T-helper 17 cell (primary cell): ENCODE measurements at regions not wholly inside any gene's neighbourhood (a gene's known extent, or its start where the extent isn't known, plus 50 kb on each side); places are given as distances from the start of the nearest gene placed in this dataset.
"Not testable (repeated sequence)": the region's sequence is repeated elsewhere in the genome, so short reads cannot be mapped to it uniquely, and the experiment has no call there.

Experiments used
- ATAC-seq: fragments of 150-1000 bp; cut with Tn5 transposase; 2 replicates; pipeline ENCODE4 v1.10.0; 2021; ENCODE audit warnings: mild to moderate bottlenecking, moderate library complexity
- DNase-seq, 3 donors: peaks; one replicate each; pipeline versions ENCODE4 v3.0.0 to v3.0.0-alpha.2; 2020 to 2021
- H3K9me3 ChIP-seq: one replicate; pipeline ENCODE4 v1.7.0; 2013; ENCODE audit warnings: low read length, mild to moderate bottlenecking; ENCODE audit not compliant: control insufficient read depth, poor library complexity, severe bottlenecking
- H3K27ac Mint-ChIP-seq: one replicate; pipeline ENCODE4 v1.8.0; 2022; ENCODE audit warnings: mild to moderate bottlenecking, moderate library complexity, mixed read lengths
- H3K27me3 Mint-ChIP-seq: one replicate; pipeline ENCODE4 v1.8.0; 2022; ENCODE audit warnings: mixed read lengths
- H3K36me3 Mint-ChIP-seq: one replicate; pipeline ENCODE4 v1.8.0; 2022; ENCODE audit warnings: low read depth, mixed read lengths
- H3K4me1 Mint-ChIP-seq: one replicate; pipeline ENCODE4 v1.8.0; 2022; ENCODE audit warnings: mild to moderate bottlenecking, mixed read lengths
- H3K4me3 Mint-ChIP-seq: one replicate; pipeline ENCODE4 v1.8.0; 2022; ENCODE audit warnings: mild to moderate bottlenecking, moderate library complexity, mixed read lengths

GRCh38 chr4:74505355-74505978 lies 60.5 kb downstream of the AREG start:
- ATAC-seq, H3K4me1 Mint-ChIP-seq, H3K27ac Mint-ChIP-seq, H3K9me3 ChIP-seq, DNase-seq, H3K36me3 Mint-ChIP-seq, H3K4me3 Mint-ChIP-seq: not testable (repeated sequence)
- peaks cover 10% of the 10 kb centered on the region for H3K27me3 Mint-ChIP-seq

DNA sequence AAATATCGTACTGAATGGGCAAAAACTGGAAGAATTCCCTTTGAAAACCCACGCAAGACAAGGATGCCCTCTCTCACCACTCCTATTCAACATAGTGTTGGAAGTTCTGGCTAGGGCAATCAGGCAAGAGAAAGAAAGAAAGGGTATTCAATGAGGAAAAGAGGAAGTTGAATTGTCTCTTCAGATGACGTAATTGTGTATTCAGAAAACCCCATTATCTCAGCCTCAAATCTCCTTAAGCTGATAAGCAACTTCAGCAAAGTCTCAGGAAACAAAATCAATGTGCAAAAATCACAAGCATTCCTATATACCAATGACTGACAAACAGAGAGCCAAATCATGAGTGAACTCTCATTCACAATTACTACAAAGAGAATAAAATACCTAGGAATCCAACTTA lies 64.4 kb downstream of the AREG start:
- not testable (repeated sequence) for H3K4me1 Mint-ChIP-seq, DNase-seq, H3K9me3 ChIP-seq, H3K4me3 Mint-ChIP-seq, H3K36me3 Mint-ChIP-seq, ATAC-seq, H3K27me3 Mint-ChIP-seq, H3K27ac Mint-ChIP-seq

DNA sequence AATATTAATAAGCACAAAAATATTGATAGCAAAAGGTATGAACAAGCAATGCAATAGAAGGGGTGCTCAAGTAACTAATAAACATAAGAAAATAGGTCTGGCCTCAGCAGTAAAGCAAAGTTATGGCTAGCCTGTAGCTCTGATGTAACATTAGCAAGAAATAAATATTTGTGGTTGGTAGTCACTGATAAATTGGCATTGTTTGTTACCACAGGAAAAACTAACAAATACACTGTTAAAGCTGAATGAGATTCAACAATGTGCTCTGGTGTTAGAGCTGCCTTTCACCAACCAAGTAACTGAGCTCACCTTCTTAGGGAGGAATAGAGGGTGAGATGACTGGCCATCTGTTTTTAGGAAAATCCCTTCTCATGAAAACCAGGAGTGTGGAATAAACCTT lies 71.4 kb downstream of the AREG start:
- H3K9me3 ChIP-seq, result no peaks in the 10 kb centered on the region
- no peak overlapping the region for H3K27ac Mint-ChIP-seq
- peaks cover 22% of the 10 kb centered on the region for H3K27me3 Mint-ChIP-seq
- DNase-seq (no peak), ATAC-seq (no peak)
- no peaks in the 10 kb centered on the region for H3K4me1 Mint-ChIP-seq
- no peak overlapping the region for H3K4me3 Mint-ChIP-seq
- H3K36me3 Mint-ChIP-seq, result no peaks in the 10 kb centered on the region

DNA sequence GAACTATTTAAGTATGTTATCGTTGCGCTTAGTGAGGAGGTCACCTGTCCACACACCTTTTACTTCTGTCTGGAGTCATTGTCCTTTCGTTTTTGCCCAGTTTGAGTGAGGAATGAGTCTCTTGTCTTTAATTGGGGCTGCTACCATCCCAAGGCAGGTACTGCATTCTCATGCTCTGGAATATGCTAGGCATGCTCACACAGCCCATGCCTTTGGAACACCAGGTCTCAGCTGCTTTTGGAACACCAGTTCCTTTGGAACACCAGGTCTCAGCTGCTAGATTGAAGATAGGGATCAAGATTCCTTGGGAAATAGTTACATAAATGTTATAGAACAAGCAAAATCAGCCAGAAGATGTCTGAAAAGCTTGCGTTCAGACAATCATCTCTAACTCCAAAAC lies 73.1 kb downstream of the AREG start:
- H3K27ac Mint-ChIP-seq, result no peak overlapping the region
- ATAC-seq, result no peak
- no peak for DNase-seq

DNA sequence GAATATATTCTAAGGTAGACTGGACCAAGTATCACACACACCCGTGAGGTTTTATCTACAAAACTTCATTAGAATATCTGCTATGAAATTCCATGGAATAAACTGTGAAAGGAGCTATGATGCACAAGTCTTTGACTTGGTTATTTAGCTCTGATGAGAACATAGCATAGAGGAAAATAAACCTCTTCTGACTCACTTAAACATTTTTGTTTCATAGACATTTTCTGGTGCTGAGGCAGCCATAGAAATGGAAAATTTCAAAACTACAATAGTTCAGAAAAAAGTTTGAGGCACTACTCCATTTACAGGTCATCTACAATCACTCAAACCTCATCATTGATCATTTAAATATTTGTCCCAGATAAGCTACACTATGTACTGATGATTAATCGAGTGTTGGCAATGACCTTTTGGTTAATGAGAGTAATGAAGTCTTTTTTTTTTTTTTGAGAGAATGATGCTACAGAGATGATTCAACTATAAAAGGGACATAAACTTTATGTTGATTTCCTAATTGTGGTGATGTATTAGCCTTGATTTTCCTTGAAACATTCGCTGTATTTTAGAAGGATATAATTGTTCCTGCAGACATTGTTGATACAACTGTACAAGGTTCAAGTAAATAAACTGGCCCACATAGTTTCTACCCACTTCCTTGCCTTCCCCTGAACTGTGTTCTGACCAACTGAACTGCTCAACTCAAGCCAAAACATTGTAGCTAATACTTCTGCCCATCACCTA lies 77.5 kb downstream of the AREG start:
- ATAC-seq, result no peak
- H3K4me3 Mint-ChIP-seq, result no peak overlapping the region
- H3K36me3 Mint-ChIP-seq, result no peaks in the 10 kb centered on the region

More for the DNA sequence above, 73.1 kb downstream of the AREG start:
- Mint-ChIP-seq H3K36me3 (no peaks in the 10 kb centered on the region), H3K4me1 (no peaks in the 10 kb centered on the region), H3K4me3 (no peak overlapping the region), H3K27me3 (peaks cover 22% of the 10 kb centered on the region)
- no peaks in the 10 kb centered on the region for H3K9me3 ChIP-seq

GRCh38 chr4:74523096-74523495 lies 78.2 kb downstream of the AREG start:
- Mint-ChIP-seq H3K4me3 (no peak overlapping the region), H3K36me3 (no peaks in the 10 kb centered on the region), H3K27me3 (peaks cover 39% of the 10 kb centered on the region), H3K4me1 (no peaks in the 10 kb centered on the region), H3K27ac (no peak overlapping the region)
- no peak for DNase-seq
- ATAC-seq, result no peak
- no peaks in the 10 kb centered on the region for H3K9me3 ChIP-seq

More for the DNA sequence above, 77.5 kb downstream of the AREG start:
- no peak for DNase-seq
- H3K9me3 ChIP-seq, result no peaks in the 10 kb centered on the region
- Mint-ChIP-seq H3K27ac (no peak overlapping the region), H3K27me3 (peaks cover 38% of the 10 kb centered on the region), H3K4me1 (no peaks in the 10 kb centered on the region)

GRCh38 chr4:74524985-74525384 lies 80.0 kb downstream of the AREG start:
- ATAC-seq, result no peak
- H3K27me3 Mint-ChIP-seq, result peaks cover 45% of the 10 kb centered on the region
- H3K9me3 ChIP-seq, result no peaks in the 10 kb centered on the region

GRCh38 chr4:74527049-74527448 lies 82.1 kb downstream of the AREG start:
- H3K9me3 ChIP-seq, result no peaks in the 10 kb centered on the region
- Mint-ChIP-seq H3K27me3 (peaks cover 43% of the 10 kb centered on the region), H3K4me3 (no peak overlapping the region), H3K4me1 (no peaks in the 10 kb centered on the region), H3K27ac (no peak overlapping the region), H3K36me3 (no peaks in the 10 kb centered on the region)
- ATAC-seq (no peak), DNase-seq (no peak)

More at GRCh38 chr4:74524985-74525384, 80.0 kb downstream of the AREG start:
- H3K4me3 Mint-ChIP-seq, result no peak overlapping the region
- no peak for DNase-seq
- H3K36me3 Mint-ChIP-seq, result no peaks in the 10 kb centered on the region
- H3K4me1 Mint-ChIP-seq, result no peaks in the 10 kb centered on the region
- H3K27ac Mint-ChIP-seq, result no peak overlapping the region

DNA sequence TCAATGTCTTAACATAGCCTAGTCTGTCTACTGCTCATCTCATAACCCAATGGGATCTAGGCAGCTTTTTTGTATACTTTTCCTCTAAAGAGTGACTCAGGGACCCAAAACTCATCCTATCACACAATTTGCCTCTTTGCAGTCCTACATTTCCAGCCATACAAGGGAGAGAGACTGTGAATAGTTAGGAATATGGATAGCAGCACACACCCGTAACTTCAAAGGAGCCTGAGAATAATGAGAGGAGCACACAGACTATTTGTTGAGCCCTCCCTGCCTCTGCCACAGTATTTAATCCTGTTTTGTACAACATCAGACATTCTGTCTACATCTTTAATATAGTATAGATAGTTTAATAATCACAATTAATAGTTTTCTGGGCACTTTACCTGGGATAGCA lies 83.2 kb downstream of the AREG start:
- ATAC-seq (no peak), DNase-seq (no peak)
- H3K4me3 Mint-ChIP-seq, result no peak overlapping the region
- no peaks in the 10 kb centered on the region for H3K9me3 ChIP-seq
- no peaks in the 10 kb centered on the region for H3K36me3 Mint-ChIP-seq
- H3K4me1 Mint-ChIP-seq, result no peaks in the 10 kb centered on the region
- H3K27ac Mint-ChIP-seq, result no peak overlapping the region
- H3K27me3 Mint-ChIP-seq, result peaks cover 47% of the 10 kb centered on the region

GRCh38 chr4:74529284-74530041 lies 84.5 kb downstream of the AREG start:
- H3K27ac Mint-ChIP-seq, result no peak overlapping the region
- peaks cover 47% of the 10 kb centered on the region for H3K27me3 Mint-ChIP-seq
- DNase-seq, result no peak
- no peak for ATAC-seq
- H3K9me3 ChIP-seq, result no peaks in the 10 kb centered on the region
- H3K4me3 Mint-ChIP-seq, result no peak overlapping the region
- no peaks in the 10 kb centered on the region for H3K36me3 Mint-ChIP-seq
- no peaks in the 10 kb centered on the region for H3K4me1 Mint-ChIP-seq

GRCh38 chr4:74531963-74532794 lies 87.2 kb downstream of the AREG start:
- peak; percentile 57 for ATAC-seq
- H3K36me3 Mint-ChIP-seq, result peaks cover under 1% of the 10 kb centered on the region
- H3K4me3 Mint-ChIP-seq, result no peak overlapping the region

GRCh38 chr4:74534121-74534520 lies 89.2 kb downstream of the AREG start:
- no peak overlapping the region for H3K27ac Mint-ChIP-seq
- DNase-seq (no peak), ATAC-seq (no peak)
- no peaks in the 10 kb centered on the region for H3K4me1 Mint-ChIP-seq
- H3K36me3 Mint-ChIP-seq, result peaks cover 5% of the 10 kb centered on the region
- no peak overlapping the region for H3K4me3 Mint-ChIP-seq
- H3K9me3 ChIP-seq, result no peaks in the 10 kb centered on the region
- peaks cover 29% of the 10 kb centered on the region for H3K27me3 Mint-ChIP-seq

More at GRCh38 chr4:74531963-74532794, 87.2 kb downstream of the AREG start:
- Mint-ChIP-seq H3K27ac (no peak overlapping the region), H3K4me1 (no peaks in the 10 kb centered on the region), H3K27me3 (peaks cover 33% of the 10 kb centered on the region)
- no peak for DNase-seq
- H3K9me3 ChIP-seq, result no peaks in the 10 kb centered on the region

DNA sequence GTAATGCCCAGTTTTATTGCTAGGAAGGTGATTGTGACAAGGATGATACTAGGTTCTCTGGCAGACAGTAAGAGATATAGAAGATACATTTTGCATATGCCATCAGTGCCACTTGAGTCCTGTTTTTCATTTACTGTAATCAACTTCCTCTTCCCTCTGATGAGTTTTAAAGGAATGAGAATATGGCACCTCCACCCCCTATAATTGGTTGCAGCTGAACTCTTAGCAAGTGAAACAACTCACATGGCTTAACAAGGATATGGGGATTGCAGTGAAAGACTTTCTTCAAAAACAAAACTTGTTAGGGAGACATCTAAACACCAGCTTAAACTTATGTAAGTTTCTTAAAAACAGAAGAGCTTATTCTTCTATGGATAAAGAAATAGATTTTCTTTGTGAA lies 90.0 kb downstream of the AREG start:
- Mint-ChIP-seq H3K36me3 (peaks cover 5% of the 10 kb centered on the region), H3K4me3 (no peak overlapping the region), H3K27me3 (peaks cover 21% of the 10 kb centered on the region), H3K4me1 (no peaks in the 10 kb centered on the region), H3K27ac (no peak overlapping the region)
- no peaks in the 10 kb centered on the region for H3K9me3 ChIP-seq
- DNase-seq (no peak), ATAC-seq (no peak)
